Transverse colon (tissue), 4 donors: ENCODE measurements at regions not wholly inside any gene's neighbourhood (a gene's known extent, or its start where the extent isn't known, plus 50 kb on each side); places are given as distances from the start of the nearest gene placed in this dataset.

Experiments used
- EP300 ChIP-seq: sonication (generic); formaldehyde crosslinking; IDR thresholded peaks from one replicate; pipeline ENCODE4 v1.6.1; 2017; ENCODE audit warnings: antibody characterized with exemption, low read depth
- POLR2A ChIP-seq: fragments of 450-650 bp; IDR thresholded peaks from one replicate; pipeline ENCODE4 v1.6.1; 2016; ENCODE audit warnings: antibody characterized with exemption, mild to moderate bottlenecking, moderate library complexity
- POLR2AphosphoS5 ChIP-seq, 3 donors: sonication (generic); formaldehyde crosslinking; IDR thresholded peaks; one replicate each; pipeline ENCODE4 v1.6.1; 2016; ENCODE audit warnings: antibody characterized with exemption in 3 of 3
- TF ChIP-seq, protein P1 (sequence below), 5 experiments: fragments of 200-600 bp in 3 of 5; fragments of 450-650 bp in 2 of 5; sonication (generic) in 3 of 5; IDR thresholded peaks; 1 replicate in 2 of 5; 2 replicates in 3 of 5; pipeline ENCODE4 v1.5.1; 2016 to 2017; ENCODE audit warnings: antibody characterized with exemption in 5 of 5, inconsistent platforms in 3 of 5, mild to moderate bottlenecking in 2 of 5, moderate library complexity in 1 of 5

DNA sequence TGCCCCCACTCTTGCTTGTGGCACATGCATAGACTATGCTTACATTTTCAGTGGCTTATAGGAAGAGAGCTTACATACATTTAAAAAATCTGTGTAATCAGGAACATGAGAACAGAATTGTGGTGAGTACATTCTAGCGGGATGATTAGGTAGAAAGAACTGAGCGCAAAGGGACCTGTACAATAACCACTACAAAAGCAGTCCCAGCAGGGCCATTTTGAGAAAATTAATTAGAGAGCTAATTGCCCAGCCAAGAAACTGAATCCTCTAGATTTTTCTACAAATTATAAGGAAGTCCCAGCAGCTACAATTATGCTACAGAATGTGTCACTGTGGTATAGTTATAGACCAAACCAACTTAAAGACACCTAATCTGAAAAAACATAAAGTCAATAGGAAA is 105.6 kb upstream of the TNFAIP3 start:
- TF ChIP-seq, protein P1, sequence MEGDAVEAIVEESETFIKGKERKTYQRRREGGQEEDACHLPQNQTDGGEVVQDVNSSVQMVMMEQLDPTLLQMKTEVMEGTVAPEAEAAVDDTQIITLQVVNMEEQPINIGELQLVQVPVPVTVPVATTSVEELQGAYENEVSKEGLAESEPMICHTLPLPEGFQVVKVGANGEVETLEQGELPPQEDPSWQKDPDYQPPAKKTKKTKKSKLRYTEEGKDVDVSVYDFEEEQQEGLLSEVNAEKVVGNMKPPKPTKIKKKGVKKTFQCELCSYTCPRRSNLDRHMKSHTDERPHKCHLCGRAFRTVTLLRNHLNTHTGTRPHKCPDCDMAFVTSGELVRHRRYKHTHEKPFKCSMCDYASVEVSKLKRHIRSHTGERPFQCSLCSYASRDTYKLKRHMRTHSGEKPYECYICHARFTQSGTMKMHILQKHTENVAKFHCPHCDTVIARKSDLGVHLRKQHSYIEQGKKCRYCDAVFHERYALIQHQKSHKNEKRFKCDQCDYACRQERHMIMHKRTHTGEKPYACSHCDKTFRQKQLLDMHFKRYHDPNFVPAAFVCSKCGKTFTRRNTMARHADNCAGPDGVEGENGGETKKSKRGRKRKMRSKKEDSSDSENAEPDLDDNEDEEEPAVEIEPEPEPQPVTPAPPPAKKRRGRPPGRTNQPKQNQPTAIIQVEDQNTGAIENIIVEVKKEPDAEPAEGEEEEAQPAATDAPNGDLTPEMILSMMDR (IDR thresholded peaks at IDR 0.05) = no peak
- TF ChIP-seq POLR2AphosphoS5 (IDR thresholded peaks at IDR 0.05) = no peak
- no peak for TF ChIP-seq EP300
- TF ChIP-seq POLR2A = no peak
